GM20000 (cell line): ENCODE measurements at regions not wholly inside any gene's neighbourhood (a gene's known extent, or its start where the extent isn't known, plus 50 kb on each side); places are given as distances from the start of the nearest gene placed in this dataset.

Experiments used
- DNase-seq: peaks from one replicate; pipeline ENCODE4 v3.0.0; 2012; ENCODE audit warnings: low spot score
- CTCF ChIP-seq: IDR thresholded peaks from 2 replicates; pipeline ENCODE4 v1.5.1; 2012; ENCODE audit warnings: mild to moderate bottlenecking, control low read depth; ENCODE audit errors: extremely low read depth, missing control alignments

- DNase-seq = no peak
- TF ChIP-seq CTCF = no peak
Measured at GRCh38 chrX:150299579-150299978, 63.5 kb upstream of the MAMLD1 start.

GRCh38 chrX:150303386-150304097 is 59.6 kb upstream of the MAMLD1 start:
- DNase-seq = no peak
- TF ChIP-seq CTCF = no peak

- TF ChIP-seq CTCF = no peak
- no peak for DNase-seq
Measured at GRCh38 chrX:150306002-150306401, 57.1 kb upstream of the MAMLD1 start.

- DNase-seq = no peak
- no peak for TF ChIP-seq CTCF
Measured at GRCh38 chrX:150308041-150308440, 55.1 kb upstream of the MAMLD1 start.

GRCh38 chrX:150308532-150309157 is 54.5 kb upstream of the MAMLD1 start:
- no peak for TF ChIP-seq CTCF

GRCh38 chrX:150310417-150310816 is 52.7 kb upstream of the MAMLD1 start:
- no peak for TF ChIP-seq CTCF
- no peak for DNase-seq

More at GRCh38 chrX:150308532-150309157, 54.5 kb upstream of the MAMLD1 start:
- DNase-seq = no peak

- no peak for TF ChIP-seq CTCF
- no peak for DNase-seq
Measured at GRCh38 chrX:150310881-150311280, 52.2 kb upstream of the MAMLD1 start.
